ENCODE measurements at regions not wholly inside any gene's neighbourhood (a gene's known extent, or its start where the extent isn't known, plus 50 kb on each side); places are given as distances from the start of the nearest gene placed in this dataset.
"Not testable (repeated sequence)": the region's sequence is repeated elsewhere in the genome, so short reads cannot be mapped to it uniquely, and the experiment has no call there.

DNA sequence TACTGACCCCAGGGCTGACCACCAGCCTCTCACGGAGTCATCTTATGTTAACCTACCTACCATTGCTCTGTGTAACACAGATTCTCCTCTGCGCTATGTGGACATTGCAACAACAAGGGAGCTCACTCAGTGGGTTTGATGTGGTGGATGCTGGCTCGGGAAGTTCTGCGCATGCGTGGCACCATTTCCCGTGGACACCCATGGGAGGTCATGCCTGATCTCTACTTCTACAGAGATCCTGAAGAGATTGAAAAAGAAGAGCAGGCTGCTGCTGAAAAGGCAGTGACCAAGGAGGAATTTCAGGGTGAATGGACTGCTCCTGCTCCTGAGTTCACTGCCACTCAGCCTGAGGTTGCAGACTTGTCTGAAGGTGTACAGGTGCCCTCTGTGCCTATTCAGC lies 102.4 kb upstream of the DUSP21 start:
- TF ChIP-seq, protein P1, sequence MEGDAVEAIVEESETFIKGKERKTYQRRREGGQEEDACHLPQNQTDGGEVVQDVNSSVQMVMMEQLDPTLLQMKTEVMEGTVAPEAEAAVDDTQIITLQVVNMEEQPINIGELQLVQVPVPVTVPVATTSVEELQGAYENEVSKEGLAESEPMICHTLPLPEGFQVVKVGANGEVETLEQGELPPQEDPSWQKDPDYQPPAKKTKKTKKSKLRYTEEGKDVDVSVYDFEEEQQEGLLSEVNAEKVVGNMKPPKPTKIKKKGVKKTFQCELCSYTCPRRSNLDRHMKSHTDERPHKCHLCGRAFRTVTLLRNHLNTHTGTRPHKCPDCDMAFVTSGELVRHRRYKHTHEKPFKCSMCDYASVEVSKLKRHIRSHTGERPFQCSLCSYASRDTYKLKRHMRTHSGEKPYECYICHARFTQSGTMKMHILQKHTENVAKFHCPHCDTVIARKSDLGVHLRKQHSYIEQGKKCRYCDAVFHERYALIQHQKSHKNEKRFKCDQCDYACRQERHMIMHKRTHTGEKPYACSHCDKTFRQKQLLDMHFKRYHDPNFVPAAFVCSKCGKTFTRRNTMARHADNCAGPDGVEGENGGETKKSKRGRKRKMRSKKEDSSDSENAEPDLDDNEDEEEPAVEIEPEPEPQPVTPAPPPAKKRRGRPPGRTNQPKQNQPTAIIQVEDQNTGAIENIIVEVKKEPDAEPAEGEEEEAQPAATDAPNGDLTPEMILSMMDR (IDR thresholded peaks at IDR 0.05), result not testable (repeated sequence)
- TF ChIP-seq POLR2A (IDR thresholded peaks at IDR 0.05), result not testable (repeated sequence)
